K562 (cell line): ENCODE measurements at regions not wholly inside any gene's neighbourhood (a gene's known extent, or its start where the extent isn't known, plus 50 kb on each side); places are given as distances from the start of the nearest gene placed in this dataset.

Source experiments
- ATAC-seq: fragments of 200-7000 bp; cut with Tn5 transposase; 3 replicates; pipeline ENCODE4 v1.9.1; 2020; ENCODE audit warnings: moderate library complexity
- BruUV-seq: library from RNA; stranded (reverse); fragments of 400-500 nt; replicated peaks from 2 replicates; lab custom pipeline; 2021; lab: Mats Ljungman, UMichigan
- CTCF ChIA-PET: fragments of 300-600 bp; formaldehyde crosslinking; extraction: SDS; loops from one replicate; lab custom pipeline; 2021; ENCODE audit warnings: low intra/inter-chr PET ratio; lab: Yijun Ruan, JAX
- POLR2A ChIA-PET: fragments of 300-600, 350-650 bp; sonication (Branson Sonifier 250); formaldehyde crosslinking; extraction: SDS; loops from one replicate; lab custom pipeline; 2021; ENCODE audit warnings: antibody characterized with exemption, inconsistent platforms; lab: Yijun Ruan, JAX
- DNase-seq, 4 experiments: peaks; one replicate each; pipeline versions ENCODE4 v3.0.0 to v3.0.0-alpha.2; 2011 to 2018; ENCODE audit warnings: low spot score in 3 of 4, mixed read lengths in 3 of 4; ENCODE audit errors: extremely low read depth in 1 of 4
- FAIRE-seq: peaks from 2 replicates; lab custom pipeline; 2011; peaks lifted over from hg19 to GRCh38; lab: Jason Lieb, UNC
- H2AFZ ChIP-seq: 2 replicates; pipeline ENCODE4 v1.6.0; 2011; ENCODE audit warnings: low read depth, low read length, control low read depth, inconsistent platforms
- H3K27ac ChIP-seq: fragments of 200-600 bp; 3 replicates; pipeline ENCODE4 v1.8.0; 2011; ENCODE audit warnings: low read depth, mild to moderate bottlenecking, control low read depth, inconsistent platforms, low read length, moderate library complexity, mixed read lengths; ENCODE audit errors: extremely low read depth
- H3K27me3 ChIP-seq, 2 experiments: fragments of 300-600 bp in 1 of 2; 2 replicates in 1 of 2; 3 replicates in 1 of 2; pipeline versions ENCODE4 v1.6.0 to v1.8.0; 2011; ENCODE audit warnings: inconsistent platforms in 2 of 2, low read length in 2 of 2, mild to moderate bottlenecking in 1 of 2, mixed read lengths in 1 of 2, moderate library complexity in 1 of 2; ENCODE audit not compliant: control insufficient read depth in 2 of 2, insufficient read depth in 2 of 2
- H3K36me3 ChIP-seq: fragments of 300-600 bp; 3 replicates; pipeline ENCODE4 v1.8.0; 2011; ENCODE audit warnings: mild to moderate bottlenecking, low read length, inconsistent platforms; ENCODE audit not compliant: control insufficient read depth, insufficient read depth
- H3K4me1 ChIP-seq, 2 experiments: fragments of 200-600 bp in 1 of 2; replicated peaks in 1 of 2; 2 replicates in 1 of 2; 3 replicates in 1 of 2; pipeline versions ENCODE4 v1.5.1 to v1.8.0; 2011; ENCODE audit warnings: inconsistent platforms in 2 of 2, low read length in 2 of 2, mild to moderate bottlenecking in 1 of 2, mixed read lengths in 1 of 2, moderate library complexity in 1 of 2; ENCODE audit not compliant: control insufficient read depth in 2 of 2, insufficient read depth in 2 of 2
- H3K4me2 ChIP-seq: 2 replicates; pipeline ENCODE4 v1.6.1; 2011; ENCODE audit warnings: low read length, control low read depth, inconsistent platforms, mixed read lengths; ENCODE audit not compliant: insufficient read depth
- H3K4me3 ChIP-seq: fragments of 200-600 bp; sonication (generic), shearing (Covaris generic); 2 replicates; pipeline ENCODE4 v1.5.1; 2016; ENCODE audit warnings: control low read depth, inconsistent platforms
- H3K79me2 ChIP-seq: fragments of 200-600 bp; 3 replicates; pipeline ENCODE4 v1.8.0; 2011; ENCODE audit warnings: low read length, inconsistent platforms; ENCODE audit not compliant: control insufficient read depth, insufficient read depth
- H3K9ac ChIP-seq, 2 experiments: 2 replicates each; pipeline versions ENCODE4 v1.6.0 to v1.6.1; 2011; ENCODE audit warnings: low read depth in 2 of 2, low read length in 2 of 2, control low read depth in 1 of 2, inconsistent platforms in 1 of 2, mild to moderate bottlenecking in 1 of 2, mixed read lengths in 1 of 2; ENCODE audit not compliant: insufficient read depth in 1 of 2
- H3K9me1 ChIP-seq: one replicate; pipeline ENCODE4 v1.6.0; 2011; ENCODE audit warnings: inconsistent platforms, mild to moderate bottlenecking, low read length, moderate library complexity; ENCODE audit not compliant: control insufficient read depth, insufficient read depth
- H3K9me3 ChIP-seq: replicated peaks from 2 replicates; pipeline ENCODE4 v1.5.1; 2011; ENCODE audit warnings: low read depth, low read length, inconsistent platforms; ENCODE audit not compliant: control insufficient read depth, insufficient read depth
- H4K20me1 ChIP-seq: replicated peaks from 2 replicates; pipeline ENCODE4 v1.6.1; 2011; ENCODE audit warnings: low read length, inconsistent platforms, mixed read lengths; ENCODE audit not compliant: control insufficient read depth, insufficient read depth
- BRF2 ChIP-seq: IDR thresholded peaks from 3 replicates; pipeline ENCODE4 v1.6.1; 2011; ENCODE audit warnings: borderline replicate concordance, mild to moderate bottlenecking; ENCODE audit not compliant: insufficient read length, insufficient read depth
- GTF2F1 ChIP-seq: IDR thresholded peaks from 2 replicates; pipeline ENCODE4 v1.6.1; 2011; ENCODE audit warnings: low read depth, low read length, improper control_type of control experiment
- HNRNPLL ChIP-seq: fragments of 200-400 bp; formaldehyde crosslinking; IDR thresholded peaks from 2 replicates; pipeline ENCODE4 v1.6.1; 2017; ENCODE audit warnings: low read length, low read depth, mild to moderate bottlenecking; ENCODE audit not compliant: poor library complexity, severe bottlenecking
- KLF6 ChIP-seq: fragments of 250-450 bp; sonication (Bioruptor Pico); IDR thresholded peaks from 2 replicates; pipeline ENCODE4 v1.4.0; 2020; ENCODE audit warnings: mild to moderate bottlenecking, moderate library complexity, borderline replicate concordance
- MTA3 ChIP-seq: fragments of 450-650 bp; formaldehyde crosslinking; IDR thresholded peaks from 2 replicates; pipeline ENCODE4 v1.6.1; 2017; ENCODE audit warnings: mild to moderate bottlenecking, borderline replicate concordance
- YY1 ChIP-seq, 3 experiments: IDR thresholded peaks; 2 replicates each; pipeline ENCODE4 v1.6.1; 2011; ENCODE audit warnings: low read length in 2 of 3, mild to moderate bottlenecking in 2 of 3, moderate library complexity in 2 of 3, borderline replicate concordance in 1 of 3, control low read depth in 1 of 3, low read depth in 1 of 3; ENCODE audit not compliant: insufficient read depth in 3 of 3, insufficient replicate concordance in 2 of 3, control insufficient read depth in 1 of 3, insufficient read length in 1 of 3; ENCODE audit errors: extremely low read depth in 1 of 3
- ZBED1 ChIP-seq: IDR thresholded peaks from 2 replicates; pipeline ENCODE4 v1.6.1; 2014
- ZNF79 ChIP-seq: fragments of 250-450 bp; sonication (Bioruptor Pico); IDR thresholded peaks from 2 replicates; pipeline ENCODE4 v1.4.0; 2020; ENCODE audit warnings: low read depth, mild to moderate bottlenecking, moderate library complexity
- WGBS: fragments of 100-300 bp; shearing (Covaris generic); methylation state at CpG from one replicate; pipeline ENCODE4 v1.1.6; 2016; ENCODE audit warnings: low coverage, mixed read lengths; ENCODE audit not compliant: insufficient coverage; ENCODE audit errors: missing lambda C conversion rate; 5-methylcytosine and 5-hydroxymethylcytosine counted together
- in situ Hi-C: fragments of 300-500 bp; cut with MboI; formaldehyde crosslinking; loops from 4 replicates; pipeline ENCODE4 v1.15.0; 2018; ENCODE audit warnings: inconsistent platforms, mixed read lengths
- intact Hi-C: fragments of 100-400 bp; cut with micrococcal nuclease; formaldehyde crosslinking; loops from 2 replicates; pipeline ENCODE4 v1.14.2; 2022
- TF ChIP-seq, protein P1 (sequence below), 2 experiments: fragments of 450-650 bp; formaldehyde crosslinking in 1 of 2; IDR thresholded peaks; 2 replicates each; pipeline versions ENCODE4 v1.4.0 to v1.6.1; 2014 to 2020; ENCODE audit warnings: mild to moderate bottlenecking in 2 of 2, borderline replicate concordance in 1 of 2, low read depth in 1 of 2

- Histone ChIP-seq H3K4me3 (no peak overlapping the region), H3K9ac (no peak overlapping the region), H3K9me1 (no peaks in the 10 kb centered on the region), H3K79me2 (no peaks in the 10 kb centered on the region), H3K4me2 (no peak overlapping the region), H3K27ac (no peak overlapping the region), H4K20me1 (no peaks in the 10 kb centered on the region), H3K4me1 (no peaks in the 10 kb centered on the region), H3K36me3 (no peaks in the 10 kb centered on the region), H3K9me3 (no peaks in the 10 kb centered on the region), H2AFZ (no peak overlapping the region), H3K27me3 (no peaks in the 10 kb centered on the region)
- in situ Hi-C loops (no loop called here), intact Hi-C loops (no loop called here)
- ChIA-PET CTCF (no interaction called here), POLR2A (no interaction called here)
- ATAC-seq: no peak
- 0% methylated on average over 3 of the region's 3 CpGs for WGBS
- FAIRE-seq: no peak
- no TSS peak for BruUV-seq
- TF ChIP-seq YY1 (IDR thresholded peaks at IDR 0.05; ENCODE audit: borderline replicate concordance in 1 of 3, control insufficient read depth in 1 of 3, extremely low read depth in 1 of 3, insufficient read depth in 3 of 3, insufficient read length in 1 of 3, insufficient replicate concordance in 2 of 3, low read depth in 1 of 3, low read length in 2 of 3) (no peak), GTF2F1 (no peak), HNRNPLL (no peak), ZBED1 (no peak), BRF2 (no peak), ZNF79 (no peak), KLF6 (no peak), MTA3 (no peak)
- TF ChIP-seq, protein P1, sequence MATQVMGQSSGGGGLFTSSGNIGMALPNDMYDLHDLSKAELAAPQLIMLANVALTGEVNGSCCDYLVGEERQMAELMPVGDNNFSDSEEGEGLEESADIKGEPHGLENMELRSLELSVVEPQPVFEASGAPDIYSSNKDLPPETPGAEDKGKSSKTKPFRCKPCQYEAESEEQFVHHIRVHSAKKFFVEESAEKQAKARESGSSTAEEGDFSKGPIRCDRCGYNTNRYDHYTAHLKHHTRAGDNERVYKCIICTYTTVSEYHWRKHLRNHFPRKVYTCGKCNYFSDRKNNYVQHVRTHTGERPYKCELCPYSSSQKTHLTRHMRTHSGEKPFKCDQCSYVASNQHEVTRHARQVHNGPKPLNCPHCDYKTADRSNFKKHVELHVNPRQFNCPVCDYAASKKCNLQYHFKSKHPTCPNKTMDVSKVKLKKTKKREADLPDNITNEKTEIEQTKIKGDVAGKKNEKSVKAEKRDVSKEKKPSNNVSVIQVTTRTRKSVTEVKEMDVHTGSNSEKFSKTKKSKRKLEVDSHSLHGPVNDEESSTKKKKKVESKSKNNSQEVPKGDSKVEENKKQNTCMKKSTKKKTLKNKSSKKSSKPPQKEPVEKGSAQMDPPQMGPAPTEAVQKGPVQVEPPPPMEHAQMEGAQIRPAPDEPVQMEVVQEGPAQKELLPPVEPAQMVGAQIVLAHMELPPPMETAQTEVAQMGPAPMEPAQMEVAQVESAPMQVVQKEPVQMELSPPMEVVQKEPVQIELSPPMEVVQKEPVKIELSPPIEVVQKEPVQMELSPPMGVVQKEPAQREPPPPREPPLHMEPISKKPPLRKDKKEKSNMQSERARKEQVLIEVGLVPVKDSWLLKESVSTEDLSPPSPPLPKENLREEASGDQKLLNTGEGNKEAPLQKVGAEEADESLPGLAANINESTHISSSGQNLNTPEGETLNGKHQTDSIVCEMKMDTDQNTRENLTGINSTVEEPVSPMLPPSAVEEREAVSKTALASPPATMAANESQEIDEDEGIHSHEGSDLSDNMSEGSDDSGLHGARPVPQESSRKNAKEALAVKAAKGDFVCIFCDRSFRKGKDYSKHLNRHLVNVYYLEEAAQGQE (IDR thresholded peaks at IDR 0.05; ENCODE audit: borderline replicate concordance): no peak
- TF ChIP-seq, protein P1 (CRISPR knock-in tag; IDR thresholded peaks at IDR 0.05; ENCODE audit: low read depth): no peak
- no peak for DNase-seq
These were observed 375.9 kb downstream of the DAD1 start for GRCh38 chr14:22213120-22213519.
